ENCODE measurements at regions not wholly inside any gene's neighbourhood (a gene's known extent, or its start where the extent isn't known, plus 50 kb on each side); places are given as distances from the start of the nearest gene placed in this dataset.
"Not testable (repeated sequence)": the region's sequence is repeated elsewhere in the genome, so short reads cannot be mapped to it uniquely, and the experiment has no call there.

DNA sequence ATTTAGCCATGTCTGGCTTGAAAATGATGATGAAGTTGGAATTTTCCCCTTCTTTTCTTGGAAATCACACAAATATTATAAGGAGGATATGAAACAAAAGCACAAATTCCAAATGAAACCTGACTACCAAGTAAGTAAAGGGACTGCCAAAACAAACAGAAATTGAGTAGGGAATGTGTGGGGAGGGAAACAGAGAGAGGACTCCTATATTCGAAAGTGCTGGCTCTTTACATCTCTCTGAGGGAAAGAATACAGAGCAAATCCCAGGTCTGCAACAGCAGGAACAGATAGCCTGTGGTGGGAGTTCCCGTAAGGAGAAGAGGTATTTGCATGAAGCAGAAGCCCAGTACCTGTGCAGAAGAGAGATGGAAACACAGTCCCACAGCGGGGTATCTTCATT lies 583.7 kb downstream of the EPM2A start:
- DNase-seq = no peak

DNA sequence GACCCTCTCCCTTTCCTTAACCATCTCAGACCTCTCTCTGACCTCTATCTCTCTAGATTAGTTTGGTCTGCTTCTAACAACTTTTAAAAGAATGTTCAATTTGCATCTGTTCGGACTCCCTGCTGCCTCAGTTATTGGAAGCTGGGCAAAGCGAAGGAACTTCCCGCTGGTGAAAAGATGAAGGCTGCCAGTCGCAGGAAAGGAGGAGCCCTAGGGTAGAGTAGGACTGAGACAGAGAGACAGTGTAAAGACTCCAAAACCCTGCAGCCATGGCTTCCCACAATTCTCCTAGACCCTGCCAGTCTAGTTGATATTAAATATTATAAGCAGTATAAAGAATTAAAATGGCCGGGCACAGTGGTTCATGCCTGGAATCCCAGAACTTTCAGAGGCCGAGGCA lies 581.8 kb downstream of the EPM2A start:
- DNase-seq = no peak

DNA sequence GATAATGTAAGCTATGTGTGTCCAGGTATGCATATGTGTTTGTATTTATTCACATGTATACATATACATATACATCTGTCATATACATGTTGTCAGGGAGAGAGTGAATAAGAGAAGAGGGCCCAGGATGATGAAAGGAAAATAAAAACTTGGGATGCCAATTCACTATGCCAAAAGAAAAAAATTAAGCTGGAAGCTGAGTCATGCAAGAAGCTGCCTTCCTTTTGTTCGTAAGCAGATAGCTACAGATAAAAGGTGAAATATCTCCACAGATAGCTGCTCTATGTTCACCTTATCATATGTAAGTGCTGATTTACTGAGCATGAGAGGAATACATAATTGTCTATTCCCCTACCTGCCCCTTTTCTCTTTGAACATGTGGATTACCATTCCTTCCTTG lies 579.9 kb downstream of the EPM2A start:
- DNase-seq = no peak

DNA sequence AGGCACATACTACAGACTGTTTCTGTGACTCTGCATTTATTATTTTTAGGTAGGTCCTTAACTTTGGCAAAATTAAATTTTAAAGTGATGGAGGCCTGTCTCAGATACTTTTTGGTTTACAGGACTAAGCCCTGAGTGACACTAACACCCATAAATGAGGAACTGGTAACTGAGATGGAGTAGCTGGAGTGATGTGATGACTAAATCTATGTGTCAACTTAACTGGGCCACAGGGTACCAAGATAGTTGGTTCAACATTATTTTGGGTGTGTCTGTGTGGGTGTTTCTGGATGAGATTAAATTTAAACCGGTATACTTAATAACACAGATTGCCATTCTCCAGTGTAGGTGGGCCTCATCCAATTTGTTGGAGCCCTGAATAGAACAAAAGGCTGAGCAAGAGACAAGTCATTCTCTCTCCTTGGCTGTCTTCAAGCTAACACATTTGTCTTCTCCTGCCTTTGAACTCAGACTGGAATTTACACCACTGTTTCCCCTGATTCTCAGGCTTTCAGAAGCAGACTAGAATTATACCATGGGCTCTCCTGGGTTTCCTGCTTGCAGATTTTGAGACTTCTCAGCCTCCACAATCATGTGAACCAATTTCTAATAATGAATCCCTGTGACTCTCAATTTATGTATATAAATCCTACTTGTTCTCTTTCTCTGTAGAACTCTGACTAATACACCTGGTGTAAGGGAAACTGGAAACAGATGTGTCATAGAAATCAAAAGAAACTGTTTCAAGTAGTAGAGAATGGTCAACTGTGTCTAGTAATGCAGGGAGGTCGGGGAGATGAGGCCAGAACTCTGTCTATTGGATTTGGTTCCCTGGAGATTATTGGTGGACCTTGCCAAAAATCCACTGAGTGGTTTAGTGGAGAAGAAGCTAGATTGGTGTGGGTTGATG lies 579.2 kb downstream of the EPM2A start:
- DNase-seq = no peak

DNA sequence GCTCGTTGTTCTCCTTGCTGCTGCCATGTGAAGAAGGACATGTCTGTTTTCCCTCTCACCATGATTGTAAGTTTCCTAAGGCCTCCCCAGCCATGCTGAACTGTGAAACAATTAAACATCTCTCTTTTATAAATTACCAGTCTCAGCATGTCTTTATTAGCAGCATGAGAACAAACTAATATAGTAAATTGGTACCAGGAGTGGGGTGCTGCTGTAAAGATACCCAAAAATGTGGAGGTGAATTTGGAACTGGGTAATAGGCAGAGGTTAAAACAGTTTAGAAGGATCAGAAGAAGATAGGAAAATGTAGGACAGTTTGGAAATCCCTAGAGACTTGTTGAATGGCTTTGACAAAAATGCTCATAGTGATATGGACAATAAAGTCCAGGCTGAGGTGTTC lies 576.7 kb downstream of the EPM2A start:
- DNase-seq = not testable (repeated sequence)

DNA sequence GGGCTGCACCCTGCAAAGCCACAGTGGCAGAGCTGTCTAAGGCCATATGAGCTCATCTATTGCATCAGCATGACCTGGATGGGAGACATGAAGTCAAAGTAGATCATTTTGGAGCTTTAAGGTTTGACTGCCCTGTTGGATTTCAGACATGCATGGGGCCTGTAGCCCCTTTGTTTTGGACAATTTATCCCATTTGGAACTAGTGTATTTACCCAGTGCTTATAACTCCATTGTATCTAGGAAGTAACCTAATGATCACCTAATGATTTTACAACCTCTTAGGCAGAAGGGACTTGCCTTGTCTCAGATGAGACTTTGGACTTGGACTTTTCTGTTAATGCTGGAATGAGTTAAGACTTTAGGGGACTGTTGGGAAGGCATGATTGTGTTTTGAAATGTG lies 575.4 kb downstream of the EPM2A start:
- no peak for DNase-seq

DNA sequence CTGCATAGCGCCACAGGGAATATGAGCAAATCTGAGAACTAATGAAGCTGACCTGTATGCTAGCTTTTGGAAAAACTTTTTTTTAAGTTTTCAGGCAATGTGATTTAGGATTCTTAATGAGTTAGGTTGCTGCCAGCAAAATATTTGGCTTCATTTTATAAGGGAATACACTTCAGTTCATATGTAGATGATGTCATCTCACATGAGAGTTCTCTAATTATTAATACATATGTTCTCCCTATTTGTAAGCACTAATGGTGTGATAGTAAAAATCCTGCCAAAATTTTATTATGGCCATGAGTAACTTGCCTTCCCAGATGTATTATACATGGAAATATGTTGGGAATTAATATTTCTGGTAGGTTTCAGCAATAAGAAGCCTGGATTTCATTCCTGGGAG lies 573.8 kb downstream of the EPM2A start:
- DNase-seq = no peak

DNA sequence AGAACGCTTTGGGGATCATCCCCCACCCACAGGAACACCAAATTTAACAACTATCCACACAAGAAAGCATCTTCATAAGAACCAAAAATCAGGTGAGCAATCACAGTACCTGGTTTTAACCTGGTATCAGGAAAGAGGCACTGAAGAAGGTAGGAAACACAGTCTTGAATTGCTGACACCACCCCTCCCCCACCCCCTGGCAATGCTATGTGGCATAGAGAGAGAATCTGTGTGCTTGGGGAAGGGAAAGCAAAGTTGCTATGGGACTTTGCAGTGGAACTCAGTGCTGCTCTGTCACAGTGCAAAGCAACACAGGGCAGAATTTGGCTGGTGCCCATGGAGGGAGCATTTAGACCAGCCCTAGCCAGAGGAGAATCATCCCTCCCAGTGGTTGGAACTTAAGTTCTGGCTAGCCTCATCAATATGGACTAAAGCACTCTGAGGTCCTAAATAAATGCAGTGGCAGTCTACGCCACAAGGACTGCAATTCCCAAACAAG lies 565.5 kb downstream of the EPM2A start:
- DNase-seq = no peak

DNA sequence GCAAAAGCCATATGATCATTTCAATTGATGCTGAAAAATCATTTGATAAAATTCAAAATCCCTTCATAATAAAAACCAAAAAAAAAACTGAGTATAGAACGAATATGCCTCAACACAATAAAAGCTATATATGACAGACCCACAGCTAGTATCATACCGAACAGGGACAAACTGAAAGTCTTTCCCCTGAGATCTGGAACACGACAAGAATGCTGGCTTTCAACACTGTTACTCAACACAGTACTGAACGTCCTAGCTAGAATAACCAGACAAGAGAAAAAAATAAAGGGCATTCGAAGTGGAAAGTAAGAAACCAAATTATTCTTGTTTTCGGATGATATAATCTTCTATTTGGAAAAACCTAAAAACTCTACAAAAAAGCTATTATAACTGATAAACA lies 559.9 kb downstream of the EPM2A start:
- DNase-seq = no peak

DNA sequence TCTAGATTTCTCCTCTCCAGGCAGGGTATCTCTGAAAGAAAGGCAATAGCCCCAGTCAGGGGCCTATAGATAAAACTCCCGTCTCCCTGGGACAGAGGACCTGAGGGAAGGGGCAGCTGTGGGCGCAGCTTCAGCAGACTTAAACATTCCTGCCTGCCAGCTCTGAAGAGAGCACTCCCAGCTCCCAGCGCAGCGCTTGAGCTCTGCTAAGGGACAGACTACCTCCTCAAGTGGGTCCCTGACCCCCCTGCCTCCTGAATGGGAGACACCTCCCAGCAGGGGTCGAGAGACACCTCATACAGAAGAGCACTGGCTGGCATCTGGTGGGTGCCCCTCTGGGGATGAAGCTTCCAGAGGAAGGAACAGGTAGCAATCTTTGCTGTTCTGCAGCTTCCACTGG lies 556.9 kb downstream of the EPM2A start:
- no peak for DNase-seq

DNA sequence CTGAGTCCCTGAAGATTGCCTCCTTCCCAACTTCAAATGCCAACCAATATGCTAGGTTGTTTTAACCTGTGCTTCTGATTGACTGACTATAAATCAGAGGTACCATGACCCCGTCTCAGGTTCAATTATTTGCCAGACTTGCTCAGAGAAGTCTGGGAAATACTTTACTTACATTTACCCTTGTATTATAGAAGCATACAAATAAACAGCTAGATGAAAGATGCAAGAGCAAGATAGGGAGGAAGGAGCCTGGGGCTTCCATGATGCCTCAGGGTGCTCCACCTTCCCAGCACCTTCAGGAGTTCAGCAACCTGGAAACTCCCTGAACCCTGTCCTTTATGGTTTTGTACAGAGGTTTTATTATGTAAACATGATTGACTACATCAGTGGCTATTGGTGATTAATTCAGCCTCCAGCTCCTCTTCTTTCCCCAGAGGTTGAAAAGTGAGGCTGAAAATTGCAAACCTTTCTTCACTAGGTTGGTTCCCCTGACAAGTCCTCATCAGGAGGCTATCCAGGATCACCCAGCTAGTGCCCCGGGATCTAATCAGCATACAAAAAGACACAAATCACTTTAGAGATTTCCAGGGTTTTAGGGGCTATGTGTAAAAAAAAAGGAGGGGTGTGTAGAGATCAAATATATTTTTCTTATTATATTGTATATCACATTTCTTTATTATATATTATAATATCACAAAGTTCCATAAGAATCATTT lies 547.7 kb downstream of the EPM2A start:
- no peak for DNase-seq

DNA sequence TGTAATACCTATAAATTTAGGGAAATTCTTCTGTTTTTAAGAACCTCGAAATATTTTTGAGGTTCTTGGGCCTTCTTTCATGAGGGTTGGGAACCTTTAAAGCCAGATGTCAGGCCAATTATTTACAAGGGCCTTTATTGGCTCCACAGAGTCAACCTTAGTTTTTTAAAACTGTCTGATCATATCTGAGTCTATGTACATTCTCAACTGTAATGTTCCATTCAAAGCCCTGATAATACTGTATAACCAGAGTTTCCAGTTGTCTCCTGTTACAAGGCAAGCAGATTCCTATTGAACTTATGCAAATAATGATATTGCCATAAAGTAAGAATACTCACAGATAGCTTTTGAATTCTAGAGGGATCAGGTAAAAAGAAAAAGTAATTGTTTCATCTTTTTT lies 545.5 kb downstream of the EPM2A start:
- no peak for DNase-seq

DNA sequence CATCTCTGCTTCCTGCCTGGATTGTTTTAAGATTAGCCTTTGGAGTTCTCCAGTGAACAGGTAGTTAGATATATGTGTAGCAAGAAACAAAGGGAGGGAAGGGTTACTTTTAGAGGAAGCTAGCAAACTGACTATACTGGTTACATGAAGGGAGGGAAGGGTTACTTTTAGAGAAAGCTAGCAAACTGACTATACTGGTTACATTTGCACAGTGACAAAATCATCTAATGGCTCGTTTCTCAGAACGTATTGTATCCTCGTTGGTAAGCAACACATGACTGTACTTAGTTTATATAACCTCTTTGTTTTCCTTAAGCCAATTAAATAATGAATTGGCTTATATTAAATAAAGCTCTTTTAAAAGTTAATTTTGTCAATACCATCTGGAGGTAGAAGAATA lies 540.9 kb downstream of the EPM2A start:
- DNase-seq = no peak

DNA sequence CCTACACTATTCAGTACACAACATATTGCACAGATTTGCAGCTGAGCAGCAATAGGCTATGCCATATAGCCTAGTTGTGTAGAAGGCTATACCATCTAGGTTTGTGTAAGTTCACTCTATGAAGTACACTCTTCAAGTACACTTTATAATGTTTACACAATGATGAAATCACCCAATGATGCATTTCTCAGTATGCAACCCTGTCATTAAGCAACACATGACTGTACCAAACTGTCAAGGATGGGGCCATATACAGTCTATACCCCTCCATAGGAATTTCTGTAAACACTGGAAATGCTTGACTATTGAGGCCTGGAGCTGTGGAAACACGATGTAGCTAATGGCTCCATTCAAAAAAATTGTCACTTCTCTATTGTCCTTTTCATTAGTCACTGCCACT lies 535.4 kb downstream of the EPM2A start:
- DNase-seq = no peak

DNA sequence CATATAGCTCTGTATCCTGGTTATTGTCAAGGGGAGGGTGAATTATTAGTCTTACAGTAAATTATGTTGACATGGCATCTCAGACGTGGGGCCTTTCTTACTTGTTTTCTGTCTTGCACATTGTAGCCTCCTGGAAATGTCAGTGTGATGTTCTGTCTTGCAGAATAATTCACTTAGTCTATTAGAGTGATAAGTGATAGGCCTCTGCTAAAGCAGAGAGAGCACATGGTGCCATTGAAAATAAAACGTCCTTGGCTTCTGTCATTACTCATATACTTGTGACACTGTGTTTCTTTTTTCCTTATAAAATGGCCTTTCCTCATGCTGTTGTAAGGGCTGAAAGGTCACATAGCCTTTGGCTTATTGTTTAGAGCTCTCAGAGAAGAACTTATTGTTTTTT lies 531.0 kb downstream of the EPM2A start:
- no peak for DNase-seq

DNA sequence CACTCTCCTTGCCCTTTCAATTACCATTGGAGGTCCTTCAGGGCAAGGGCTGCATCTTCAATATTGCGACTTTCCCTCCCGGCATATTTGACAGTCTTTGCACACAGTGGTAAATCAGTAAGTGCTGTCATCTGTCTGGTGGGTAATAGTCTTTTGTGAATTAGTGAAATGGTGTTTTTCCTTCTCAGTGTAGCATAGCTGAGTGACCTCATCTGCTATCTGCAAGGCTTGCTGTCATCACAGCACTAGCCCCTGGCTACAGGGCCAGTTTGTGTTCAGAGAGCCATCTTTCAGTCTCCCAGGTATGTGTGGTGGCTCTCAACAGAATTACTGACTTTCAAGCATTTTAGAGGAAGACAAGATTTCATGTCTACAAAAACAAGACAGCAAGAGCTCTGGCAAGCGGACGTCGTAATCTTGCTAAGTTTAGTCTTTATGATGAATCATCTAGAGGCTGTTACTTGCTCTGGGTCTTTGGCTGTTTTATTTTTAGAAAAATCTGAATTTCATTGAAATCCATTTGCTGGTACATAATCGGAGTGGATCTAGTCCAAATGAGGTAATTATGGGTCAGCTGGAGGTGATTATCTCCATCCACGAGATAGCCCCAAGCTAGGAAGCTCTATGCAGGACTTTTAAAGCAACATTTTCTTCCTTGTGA lies 528.9 kb downstream of the EPM2A start:
- DNase-seq = no peak

DNA sequence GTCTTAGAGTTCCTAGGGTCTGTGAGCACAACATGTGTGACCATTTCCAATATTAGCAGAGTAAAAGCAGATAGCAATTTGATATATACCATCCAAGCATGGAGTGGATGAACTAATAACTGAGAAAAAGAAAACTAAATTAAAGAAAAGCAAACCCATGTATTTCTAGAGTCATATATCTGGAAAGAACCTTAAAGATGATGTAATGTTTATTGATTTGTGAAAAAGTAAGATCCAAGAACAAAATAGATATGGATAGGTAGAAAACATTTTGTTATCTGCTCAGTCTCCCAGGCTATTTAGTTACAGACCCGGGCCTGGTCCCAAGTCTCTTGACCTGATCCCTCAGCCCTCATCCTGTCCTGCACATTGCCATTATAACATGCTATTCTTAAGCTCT lies 526.8 kb downstream of the EPM2A start:
- no peak for DNase-seq

DNA sequence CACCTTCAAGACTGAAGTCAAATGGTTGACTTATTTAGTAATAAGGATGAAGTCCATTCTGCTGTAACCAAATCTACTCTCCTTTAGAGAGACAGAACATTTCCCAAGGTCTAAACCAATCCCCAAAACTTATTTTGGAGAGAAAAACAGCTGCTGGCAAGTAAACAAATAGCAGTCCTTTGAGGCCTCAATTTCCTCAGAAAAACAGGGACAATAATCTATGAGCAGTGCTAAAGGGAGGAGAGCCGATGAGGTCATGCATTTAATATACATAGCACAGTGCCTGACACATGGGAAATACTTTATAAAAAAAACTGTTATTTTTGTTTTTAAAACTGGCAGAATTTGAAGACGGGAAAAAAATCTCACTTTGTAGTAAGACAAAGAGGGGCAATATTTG lies 526.0 kb downstream of the EPM2A start:
- no peak for DNase-seq

DNA sequence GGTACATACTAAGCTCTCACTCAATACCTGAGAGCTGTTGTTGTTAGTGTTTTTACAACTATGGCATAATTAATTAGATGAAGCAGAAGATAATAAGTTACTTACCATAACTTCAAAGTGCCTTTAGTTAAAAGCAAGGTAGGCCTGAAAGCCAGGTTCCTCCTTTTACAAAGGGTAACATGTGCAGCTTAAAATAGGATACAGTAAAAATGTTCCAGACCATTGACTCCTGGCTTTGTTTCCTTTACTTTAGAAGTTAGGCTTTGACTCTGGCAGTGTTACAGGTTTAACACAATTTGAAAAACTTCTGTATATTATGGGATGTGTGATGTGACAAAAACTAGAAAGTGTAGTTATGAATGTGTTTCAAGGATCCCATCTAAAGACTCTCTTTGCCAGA lies 522.5 kb downstream of the EPM2A start:
- no peak for DNase-seq

DNA sequence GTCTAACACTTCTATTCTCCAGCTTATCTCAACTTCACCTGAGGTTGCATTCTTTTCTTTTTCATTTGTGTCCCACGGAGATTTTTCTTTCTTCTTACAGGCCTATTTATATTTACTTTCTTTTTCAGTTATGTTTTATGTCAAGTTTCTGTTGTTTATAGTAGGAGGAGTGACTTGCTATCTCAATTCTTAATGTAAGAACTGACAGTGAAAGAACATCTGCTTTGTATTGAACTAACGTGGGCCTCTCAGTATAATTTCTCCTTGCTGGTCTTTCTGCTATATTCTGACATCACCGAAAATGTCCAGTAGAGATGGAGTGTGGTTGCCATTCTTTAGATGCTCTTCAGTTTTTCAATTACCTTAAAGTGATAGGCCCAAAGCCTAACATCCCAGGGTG lies 521.7 kb downstream of the EPM2A start:
- DNase-seq = no peak

DNA sequence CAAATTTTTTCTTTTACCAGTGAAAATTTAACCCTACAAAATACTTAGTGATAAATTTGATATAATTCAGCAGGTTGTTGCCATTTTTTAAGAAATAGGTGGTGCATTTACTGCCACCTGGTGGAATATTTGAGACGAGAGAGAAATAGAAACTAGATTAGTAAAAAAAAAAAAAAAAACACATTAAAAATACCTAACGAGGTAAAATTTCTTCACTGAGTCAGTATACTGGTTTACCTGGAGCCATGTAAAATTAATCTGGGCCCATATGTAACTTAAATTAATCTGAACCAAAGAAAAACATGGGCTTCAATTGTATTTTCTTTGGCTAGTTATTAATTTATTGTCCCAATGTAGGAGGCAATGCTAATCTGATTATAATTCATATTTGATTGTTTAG lies 520.8 kb downstream of the EPM2A start:
- peak; percentile 0 for DNase-seq

DNA sequence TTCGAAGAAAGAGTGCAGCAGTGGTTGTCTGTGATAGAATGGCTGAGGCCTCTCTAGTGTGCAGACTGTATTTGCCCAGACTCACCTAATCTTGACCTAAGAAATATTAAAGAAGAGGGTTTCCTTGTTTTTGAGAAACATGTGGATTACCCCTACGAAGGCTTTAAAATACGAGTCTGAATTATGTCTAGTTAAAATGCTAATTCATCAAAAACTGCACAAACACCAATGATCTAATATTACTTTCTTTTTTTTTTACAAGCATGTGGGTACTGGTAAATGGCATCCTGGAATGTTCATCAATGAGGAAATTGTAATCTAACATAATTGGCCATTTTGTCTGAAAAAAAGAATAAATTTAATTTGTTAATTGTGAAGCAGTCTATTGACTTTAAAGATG lies 510.9 kb downstream of the EPM2A start:
- no peak for DNase-seq

DNA sequence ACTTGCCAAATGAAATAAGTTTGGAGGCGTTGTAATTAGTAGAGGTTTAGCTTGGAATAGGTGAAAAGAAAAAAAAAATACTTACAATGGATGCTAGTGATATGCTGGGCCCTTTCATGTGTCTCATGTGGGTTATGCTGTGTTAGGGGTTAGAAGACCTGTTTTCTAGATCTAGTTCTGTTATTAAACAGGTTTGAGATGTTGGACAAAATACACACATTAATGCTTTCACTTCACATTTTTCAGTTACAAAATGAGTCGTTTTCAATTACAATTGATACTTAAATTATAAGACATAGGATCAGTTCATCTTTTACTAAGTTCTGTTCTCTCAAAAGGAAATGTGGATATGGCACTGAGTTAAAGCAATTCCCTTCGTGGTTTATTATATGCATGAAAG lies 509.8 kb downstream of the EPM2A start:
- DNase-seq = no peak

DNA sequence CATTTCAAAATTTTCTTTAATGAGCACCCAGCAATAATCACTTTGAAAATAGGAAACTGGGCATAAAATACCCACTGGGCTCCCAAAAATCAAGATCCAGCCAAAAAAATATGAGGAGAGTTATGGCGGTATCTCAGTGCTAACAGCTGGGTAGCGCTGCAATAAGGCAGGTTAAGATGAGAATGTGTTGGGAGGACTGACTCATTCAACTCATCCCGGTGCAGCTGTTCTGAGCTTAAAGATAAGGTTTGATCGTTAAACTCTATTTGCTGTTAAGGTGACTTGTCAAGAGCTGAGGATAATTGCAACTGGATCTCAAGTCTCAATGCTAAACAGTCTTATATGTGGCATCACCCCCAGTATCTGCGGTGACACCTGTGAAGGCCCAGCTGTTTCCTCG lies 507.7 kb downstream of the EPM2A start:
- DNase-seq = no peak

Measured in NCI-H1092 (cell line).